GM12878 (cell line): ENCODE measurements at regions not wholly inside any gene's neighbourhood (a gene's known extent, or its start where the extent isn't known, plus 50 kb on each side); places are given as distances from the start of the nearest gene placed in this dataset.

Experiments used
- ATAC-seq: fragments of 200-7000 bp; cut with Tn5 transposase; 3 replicates; pipeline ENCODE4 v1.9.1; 2020; ENCODE audit warnings: mild to moderate bottlenecking, moderate library complexity
- BruUV-seq: library from RNA; stranded (reverse); fragments of 400-500 nt; replicated peaks from 2 replicates; lab custom pipeline; 2021; lab: Mats Ljungman, UMichigan
- CTCF ChIA-PET: fragments of 300-600 bp; sonication (Branson Sonifier 250); formaldehyde crosslinking; extraction: SDS; loops from one replicate; lab custom pipeline; 2021; ENCODE audit warnings: inconsistent platforms; lab: Yijun Ruan, JAX
- POLR2A ChIA-PET: fragments of 350-600 bp; formaldehyde crosslinking; extraction: SDS; loops from one replicate; lab custom pipeline; 2021; ENCODE audit warnings: inconsistent platforms; lab: Charles Lee
- RAD21 ChIA-PET: fragments of 300-600 bp; sonication (Branson Sonifier 250); formaldehyde crosslinking; loops from one replicate; lab custom pipeline; 2023; ENCODE audit warnings: antibody characterized with exemption; ENCODE audit not compliant: unreplicated experiment; lab: Charles Lee
- SMC1A ChIA-PET: fragments of 300-600 bp; sonication (Branson Sonifier 250); formaldehyde crosslinking; loops from one replicate; lab custom pipeline; 2023; ENCODE audit not compliant: unreplicated experiment, uncharacterized antibody; lab: Charles Lee
- DNase-seq: peaks from one replicate; pipeline ENCODE4 v3.0.0-alpha.2; 2011; ENCODE audit warnings: low read depth, low spot score
- FAIRE-seq: peaks from 3 replicates; lab custom pipeline; 2011; peaks lifted over from hg19 to GRCh38; lab: Jason Lieb, UNC
- H2AFZ ChIP-seq: 2 replicates; pipeline ENCODE4 v1.6.0; 2011; ENCODE audit warnings: low read depth, low read length, control low read depth; ENCODE audit not compliant: control insufficient read depth
- H3K27ac ChIP-seq: 2 replicates; pipeline ENCODE4 v1.5.1; 2011; ENCODE audit warnings: control low read depth; ENCODE audit not compliant: control insufficient read depth, insufficient read depth
- H3K27me3 ChIP-seq, 2 experiments: replicated peaks in 1 of 2; 2 replicates each; pipeline versions ENCODE4 v1.6.0 to v1.6.1; 2011; ENCODE audit warnings: low read length in 1 of 2; ENCODE audit not compliant: control insufficient read depth in 2 of 2, insufficient read depth in 2 of 2
- H3K36me3 ChIP-seq, 2 experiments: 2 replicates each; pipeline ENCODE4 v1.5.1; 2011; ENCODE audit warnings: low read length in 1 of 2; ENCODE audit not compliant: control insufficient read depth in 2 of 2, insufficient read depth in 2 of 2
- H3K4me1 ChIP-seq: 2 replicates; pipeline ENCODE4 v1.6.1; 2011; ENCODE audit warnings: mild to moderate bottlenecking, low read length, moderate library complexity, mixed read lengths; ENCODE audit not compliant: control insufficient read depth, insufficient read depth
- H3K4me2 ChIP-seq: 2 replicates; pipeline ENCODE4 v1.6.0; 2011; ENCODE audit warnings: control low read depth; ENCODE audit not compliant: control insufficient read depth, insufficient read depth
- H3K4me3 ChIP-seq: fragments of 200-600 bp; sonication (generic); 2 replicates; pipeline ENCODE4 v1.5.1; 2016
- H3K79me2 ChIP-seq: 2 replicates; pipeline ENCODE4 v1.6.0; 2011; ENCODE audit warnings: low read length; ENCODE audit not compliant: control insufficient read depth, insufficient read depth
- H3K9ac ChIP-seq: 2 replicates; pipeline ENCODE4 v1.8.0; 2011; ENCODE audit warnings: low read length, control low read depth, mixed read lengths; ENCODE audit not compliant: control insufficient read depth, insufficient read depth
- H3K9me3 ChIP-seq: replicated peaks from 3 replicates; pipeline ENCODE4 v1.5.1; 2011; ENCODE audit warnings: mild to moderate bottlenecking, low read length; ENCODE audit not compliant: control insufficient read depth, insufficient read depth
- H4K20me1 ChIP-seq: 2 replicates; pipeline ENCODE4 v1.6.0; 2011; ENCODE audit not compliant: control insufficient read depth, insufficient read depth
- CBX3 ChIP-seq: fragments of 200-600 bp; sonication (generic); IDR thresholded peaks from 2 replicates; pipeline ENCODE4 v1.6.1; 2016; ENCODE audit warnings: low read depth, borderline replicate concordance
- CREB1 ChIP-seq: IDR thresholded peaks from 2 replicates; pipeline ENCODE4 v1.6.1; 2012; ENCODE audit warnings: low read depth, mild to moderate bottlenecking, inconsistent platforms
- EED ChIP-seq: sonication (generic); IDR thresholded peaks from 2 replicates; pipeline ENCODE4 v1.6.1; 2016; ENCODE audit warnings: antibody characterized with exemption, low read depth
- ESRRA ChIP-seq: IDR thresholded peaks from 2 replicates; pipeline ENCODE4 v1.6.1; 2012; ENCODE audit warnings: mild to moderate bottlenecking, low read length, improper control_type of control experiment
- HDAC6 ChIP-seq: fragments of 200-600 bp; sonication (generic); IDR thresholded peaks from one replicate; pipeline ENCODE4 v1.8.0; 2017; ENCODE audit warnings: antibody characterized with exemption; ENCODE audit not compliant: unreplicated experiment
- MYB ChIP-seq: fragments of 150-350 bp; IDR thresholded peaks from 2 replicates; pipeline ENCODE4 v1.6.1; 2014; ENCODE audit warnings: mild to moderate bottlenecking, low read depth, low read length, borderline replicate concordance
- NFXL1 ChIP-seq: fragments of 450-650 bp; IDR thresholded peaks from 2 replicates; pipeline ENCODE4 v1.6.1; 2017; ENCODE audit warnings: antibody characterized with exemption, mild to moderate bottlenecking, borderline replicate concordance
- POLR2A ChIP-seq: IDR thresholded peaks from 2 replicates; pipeline ENCODE4 v1.6.1; 2011; ENCODE audit warnings: low read depth, mild to moderate bottlenecking, low read length
- RBBP5 ChIP-seq: fragments of 200-600 bp; sonication (generic); conservative IDR thresholded peaks from 2 replicates; pipeline ENCODE4 v1.6.1; 2016
- SP1 ChIP-seq: IDR thresholded peaks from one replicate; pipeline ENCODE4 v1.6.1; 2011; ENCODE audit warnings: low read depth, low read length
- ZBTB40 ChIP-seq: fragments of 450-650 bp; IDR thresholded peaks from 2 replicates; pipeline ENCODE4 v1.6.1; 2016; ENCODE audit warnings: mild to moderate bottlenecking, moderate library complexity, borderline replicate concordance
- ZNF592 ChIP-seq: fragments of 450-650 bp; IDR thresholded peaks from 2 replicates; pipeline ENCODE4 v1.6.1; 2017; ENCODE audit warnings: mild to moderate bottlenecking, moderate library complexity
- ZNF687 ChIP-seq: fragments of 450-650 bp; IDR thresholded peaks from 2 replicates; pipeline ENCODE4 v1.6.1; 2017; ENCODE audit warnings: mild to moderate bottlenecking, moderate library complexity
- WGBS: methylation state at CpG from one replicate; pipeline ENCODE4 v1.1.6; 2016; ENCODE audit warnings: low lambda C conversion rate; ENCODE audit not compliant: insufficient replicate concordance, insufficient coverage; ENCODE audit errors: missing lambda C conversion rate; 5-methylcytosine and 5-hydroxymethylcytosine counted together
- in situ Hi-C: fragments of 300-500 bp; cut with MboI; formaldehyde crosslinking; loops from 9 replicates; pipeline ENCODE4 v1.14.3; 2018; ENCODE audit warnings: mixed read lengths
- intact Hi-C: fragments of 100-400 bp; cut with micrococcal nuclease; formaldehyde crosslinking; loops from one replicate; pipeline ENCODE4 v1.14.2; 2022; ENCODE audit not compliant: unreplicated experiment

DNA sequence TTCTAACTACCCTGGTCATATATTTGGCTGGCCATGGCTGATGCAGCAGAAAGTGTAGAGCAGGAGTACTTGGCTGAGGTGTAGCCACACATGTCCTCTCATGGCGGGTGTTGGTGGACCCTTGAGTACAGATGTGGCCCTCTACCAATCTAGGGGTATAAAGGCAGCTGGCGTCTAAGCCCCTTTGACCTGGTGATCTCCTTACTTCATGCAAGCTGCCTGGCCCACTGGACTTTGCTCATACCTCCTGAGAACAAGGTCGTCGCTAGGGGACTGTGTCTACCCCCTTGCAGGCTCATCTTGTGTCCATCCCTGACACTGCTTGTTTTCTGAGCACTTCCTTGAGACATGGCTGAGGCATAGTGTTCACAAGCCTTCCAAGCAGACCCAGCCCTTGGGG, 287.8 kb downstream of the RPS24 start (continued):
- TF ChIP-seq ZNF592 = no peak

DNA sequence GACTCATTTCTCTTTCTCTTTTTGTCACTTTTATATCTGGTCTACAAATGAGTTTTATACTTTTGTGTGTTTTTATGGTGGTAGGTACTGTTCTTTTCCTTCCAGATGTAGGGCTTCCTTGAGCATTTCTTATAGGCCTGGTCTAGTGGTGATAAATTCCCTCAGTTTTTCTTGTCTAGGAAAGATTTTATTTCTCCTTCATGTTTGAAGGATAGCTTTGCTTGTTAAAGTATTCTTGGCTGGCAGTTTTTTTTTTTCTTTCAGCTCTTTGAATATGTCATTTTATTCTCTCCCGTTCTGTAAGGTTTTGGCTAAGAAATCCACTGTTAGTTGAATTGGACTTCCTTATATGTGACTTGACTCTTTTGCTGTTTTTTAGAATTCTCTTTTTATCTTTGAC, 292.7 kb downstream of the RPS24 start:
- Histone ChIP-seq H3K36me3 (no peaks in the 10 kb centered on the region), H3K79me2 (no peaks in the 10 kb centered on the region), H4K20me1 (no peaks in the 10 kb centered on the region), H3K27me3 (no peaks in the 10 kb centered on the region), H3K27ac (no peak overlapping the region), H3K4me3 (no peak overlapping the region), H2AFZ (no peak overlapping the region), H3K9me3 (peaks cover 8% of the 10 kb centered on the region), H3K4me2 (no peak overlapping the region), H3K4me1 (no peaks in the 10 kb centered on the region), H3K9ac (no peak overlapping the region)
- intact Hi-C loops (no loop called here), in situ Hi-C loops (no loop called here)
- BruUV-seq = no TSS peak
- ChIA-PET RAD21 (no interaction called here), SMC1A (no interaction called here), POLR2A (no interaction called here), CTCF (interaction anchor here (0.6 to 0.9 kb wide), 2 partner anchors 20 to 248 kb away, joined by 3 read pairs; no protein-coding TSS in a partner anchor)
- WGBS = 37% methylated on average over 1 of the region's 1 CpG
- FAIRE-seq = no peak
- no peak for ATAC-seq
- no peak for DNase-seq
- no peak for TF ChIP-seq POLR2A
- no peak for TF ChIP-seq NFXL1
- TF ChIP-seq SP1 = no peak
- TF ChIP-seq EED = no peak
- no peak for TF ChIP-seq HDAC6
- TF ChIP-seq ESRRA = no peak
- no peak for TF ChIP-seq ZBTB40
- no peak for TF ChIP-seq CBX3
- TF ChIP-seq RBBP5 = no peak
- TF ChIP-seq MYB = no peak
- no peak for TF ChIP-seq ZNF687
- TF ChIP-seq CREB1 = no peak
